KMS-11 (cell line): ENCODE measurements at regions not wholly inside any gene's neighbourhood (a gene's known extent, or its start where the extent isn't known, plus 50 kb on each side); places are given as distances from the start of the nearest gene placed in this dataset.
"Not testable (repeated sequence)": the region's sequence is repeated elsewhere in the genome, so short reads cannot be mapped to it uniquely, and the experiment has no call there.

ENCODE experiments used
- H2AFZ ChIP-seq: fragments of 200-600 bp; sonication (generic); 2 replicates; pipeline ENCODE4 v1.6.1; 2016; ENCODE audit warnings: antibody characterized with exemption, mixed run types, low read depth
- H3K27ac ChIP-seq: fragments of 200-600 bp; sonication (generic); 2 replicates; pipeline ENCODE4 v1.6.1; 2016; ENCODE audit warnings: mild to moderate bottlenecking, mixed run types
- H3K27me3 ChIP-seq: fragments of 200-600 bp; sonication (generic); 2 replicates; pipeline ENCODE4 v1.6.1; 2017; ENCODE audit warnings: mild to moderate bottlenecking, low read depth, mixed run types, moderate library complexity; ENCODE audit not compliant: insufficient read depth
- H3K36me3 ChIP-seq: fragments of 200-600 bp; sonication (generic); 2 replicates; pipeline ENCODE4 v1.6.1; 2017; ENCODE audit warnings: mild to moderate bottlenecking, mixed run types; ENCODE audit not compliant: insufficient read depth
- H3K4me1 ChIP-seq: fragments of 200-600 bp; sonication (generic); 2 replicates; pipeline ENCODE4 v1.6.1; 2016; ENCODE audit warnings: mild to moderate bottlenecking, low read depth, mixed run types; ENCODE audit not compliant: poor library complexity, severe bottlenecking
- H3K4me2 ChIP-seq: fragments of 200-600 bp; sonication (generic); 2 replicates; pipeline ENCODE4 v1.7.0; 2016; ENCODE audit warnings: mild to moderate bottlenecking, mixed run types
- H3K4me3 ChIP-seq: fragments of 200-600 bp; sonication (generic); IDR thresholded peaks from 2 replicates; pipeline ENCODE4 v1.6.1; 2017; ENCODE audit warnings: low read depth, low read length, mixed read lengths; ENCODE audit not compliant: insufficient read depth
- H3K79me2 ChIP-seq: fragments of 200-600 bp; sonication (generic); 2 replicates; pipeline ENCODE4 v1.6.1; 2016; ENCODE audit warnings: low read depth, mixed run types; ENCODE audit not compliant: insufficient read depth
- H3K9ac ChIP-seq: fragments of 200-600 bp; sonication (generic); 2 replicates; pipeline ENCODE4 v1.6.1; 2016; ENCODE audit warnings: mild to moderate bottlenecking, mixed run types
- H4K20me1 ChIP-seq: fragments of 200-600 bp; sonication (generic); 2 replicates; pipeline ENCODE4 v1.6.1; 2016; ENCODE audit warnings: mild to moderate bottlenecking, mixed run types; ENCODE audit not compliant: insufficient read depth
- TF ChIP-seq, protein P1 (sequence below): fragments of 200-600 bp; sonication (generic); conservative IDR thresholded peaks from 2 replicates; pipeline ENCODE4 v1.6.1; 2017; ENCODE audit warnings: low read depth, mild to moderate bottlenecking, antibody characterized with exemption, low read length, moderate library complexity, mixed read lengths

DNA sequence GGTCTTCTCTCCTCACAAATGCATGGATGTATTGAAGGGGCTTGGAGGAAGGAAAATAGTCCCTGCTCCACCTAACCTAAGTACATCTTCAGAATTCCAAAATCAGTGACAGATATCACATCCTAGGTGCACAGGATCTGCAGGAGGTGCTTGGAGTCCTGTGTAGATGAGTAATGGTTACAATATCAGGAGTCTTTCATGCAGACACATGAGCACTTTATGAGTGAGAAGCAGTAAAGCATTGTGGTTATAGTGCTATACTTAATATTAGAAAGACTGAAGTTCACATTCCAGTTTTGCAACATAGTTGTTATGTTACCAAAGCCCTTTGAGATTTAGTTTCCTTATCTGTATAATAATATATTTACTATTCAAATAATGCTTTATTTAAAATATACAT, 516.7 kb downstream of the NEBL start:
- no peaks in the 10 kb centered on the region for H4K20me1 ChIP-seq
- TF ChIP-seq, protein P1, sequence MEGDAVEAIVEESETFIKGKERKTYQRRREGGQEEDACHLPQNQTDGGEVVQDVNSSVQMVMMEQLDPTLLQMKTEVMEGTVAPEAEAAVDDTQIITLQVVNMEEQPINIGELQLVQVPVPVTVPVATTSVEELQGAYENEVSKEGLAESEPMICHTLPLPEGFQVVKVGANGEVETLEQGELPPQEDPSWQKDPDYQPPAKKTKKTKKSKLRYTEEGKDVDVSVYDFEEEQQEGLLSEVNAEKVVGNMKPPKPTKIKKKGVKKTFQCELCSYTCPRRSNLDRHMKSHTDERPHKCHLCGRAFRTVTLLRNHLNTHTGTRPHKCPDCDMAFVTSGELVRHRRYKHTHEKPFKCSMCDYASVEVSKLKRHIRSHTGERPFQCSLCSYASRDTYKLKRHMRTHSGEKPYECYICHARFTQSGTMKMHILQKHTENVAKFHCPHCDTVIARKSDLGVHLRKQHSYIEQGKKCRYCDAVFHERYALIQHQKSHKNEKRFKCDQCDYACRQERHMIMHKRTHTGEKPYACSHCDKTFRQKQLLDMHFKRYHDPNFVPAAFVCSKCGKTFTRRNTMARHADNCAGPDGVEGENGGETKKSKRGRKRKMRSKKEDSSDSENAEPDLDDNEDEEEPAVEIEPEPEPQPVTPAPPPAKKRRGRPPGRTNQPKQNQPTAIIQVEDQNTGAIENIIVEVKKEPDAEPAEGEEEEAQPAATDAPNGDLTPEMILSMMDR, result no peak
- no peaks in the 10 kb centered on the region for H3K79me2 ChIP-seq
- no peak overlapping the region for H3K9ac ChIP-seq
- no peaks in the 10 kb centered on the region for H3K36me3 ChIP-seq
- no peak overlapping the region for H3K4me3 ChIP-seq
- H3K4me2 ChIP-seq, result no peak overlapping the region
- no peak overlapping the region for H3K27ac ChIP-seq
- H2AFZ ChIP-seq, result no peak overlapping the region
- no peaks in the 10 kb centered on the region for H3K27me3 ChIP-seq
- H3K4me1 ChIP-seq, result no peaks in the 10 kb centered on the region

DNA sequence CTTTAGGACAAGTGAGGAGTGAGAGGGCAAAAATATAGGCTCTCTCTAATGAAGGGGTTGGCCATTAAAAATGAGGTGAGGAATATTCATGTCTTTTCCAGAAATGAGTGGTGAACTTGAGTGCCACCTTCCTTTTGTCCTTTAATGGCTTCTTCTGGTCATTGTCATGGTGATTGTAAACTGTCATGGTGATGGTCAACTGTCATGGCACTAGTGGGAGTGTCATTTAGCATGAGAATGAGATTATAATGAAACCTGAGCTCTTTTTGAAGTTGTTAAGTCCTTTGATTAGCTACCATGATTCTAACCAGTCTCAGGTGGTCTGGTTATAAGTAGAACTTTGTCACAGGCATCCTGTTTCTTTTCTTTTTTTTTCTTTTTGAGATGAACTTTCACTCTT, 524.4 kb downstream of the NEBL start:
- no peak overlapping the region for H3K9ac ChIP-seq

DNA sequence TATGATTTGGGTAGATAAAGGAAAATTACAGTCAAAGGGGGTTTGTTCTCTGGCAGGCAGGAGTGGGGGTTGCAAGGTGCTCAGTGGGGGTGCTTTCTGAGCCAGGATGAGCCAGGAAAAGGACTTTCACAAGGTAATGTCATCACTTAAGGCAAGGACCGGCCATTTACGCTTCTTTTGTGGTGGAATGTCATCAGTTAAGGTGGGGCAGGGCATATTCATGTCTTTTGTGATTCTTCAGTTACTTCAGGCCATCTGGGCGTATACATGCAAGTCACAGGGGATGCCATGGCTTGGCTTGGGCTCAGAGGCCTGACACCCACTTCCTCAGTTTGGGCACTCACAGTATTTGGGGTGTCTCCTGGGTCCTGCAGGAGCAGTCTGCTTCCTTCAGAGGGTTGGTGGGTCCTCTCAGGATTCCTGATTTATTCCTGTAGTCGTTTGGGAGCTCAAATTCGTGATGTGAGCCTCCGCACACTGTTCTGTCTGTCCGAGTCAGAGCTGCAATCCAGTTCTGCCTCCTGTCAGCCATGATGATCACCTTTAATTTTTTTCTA, 526.1 kb downstream of the NEBL start:
- not testable (repeated sequence) for H4K20me1 ChIP-seq, H3K79me2 ChIP-seq, H3K4me1 ChIP-seq, H3K9ac ChIP-seq, H2AFZ ChIP-seq, H3K27me3 ChIP-seq, H3K4me3 ChIP-seq, H3K36me3 ChIP-seq, H3K27ac ChIP-seq, H3K4me2 ChIP-seq

More for the DNA sequence above, 524.4 kb downstream of the NEBL start:
- no peak overlapping the region for H3K4me2 ChIP-seq
- no peaks in the 10 kb centered on the region for H3K36me3 ChIP-seq
- H3K27me3 ChIP-seq, result no peaks in the 10 kb centered on the region
- H4K20me1 ChIP-seq, result no peaks in the 10 kb centered on the region
- no peaks in the 10 kb centered on the region for H3K4me1 ChIP-seq
- H3K27ac ChIP-seq, result no peak overlapping the region
- H2AFZ ChIP-seq, result no peak overlapping the region
- TF ChIP-seq, protein P1, result no peak
- no peaks in the 10 kb centered on the region for H3K79me2 ChIP-seq
- H3K4me3 ChIP-seq, result no peak overlapping the region

DNA sequence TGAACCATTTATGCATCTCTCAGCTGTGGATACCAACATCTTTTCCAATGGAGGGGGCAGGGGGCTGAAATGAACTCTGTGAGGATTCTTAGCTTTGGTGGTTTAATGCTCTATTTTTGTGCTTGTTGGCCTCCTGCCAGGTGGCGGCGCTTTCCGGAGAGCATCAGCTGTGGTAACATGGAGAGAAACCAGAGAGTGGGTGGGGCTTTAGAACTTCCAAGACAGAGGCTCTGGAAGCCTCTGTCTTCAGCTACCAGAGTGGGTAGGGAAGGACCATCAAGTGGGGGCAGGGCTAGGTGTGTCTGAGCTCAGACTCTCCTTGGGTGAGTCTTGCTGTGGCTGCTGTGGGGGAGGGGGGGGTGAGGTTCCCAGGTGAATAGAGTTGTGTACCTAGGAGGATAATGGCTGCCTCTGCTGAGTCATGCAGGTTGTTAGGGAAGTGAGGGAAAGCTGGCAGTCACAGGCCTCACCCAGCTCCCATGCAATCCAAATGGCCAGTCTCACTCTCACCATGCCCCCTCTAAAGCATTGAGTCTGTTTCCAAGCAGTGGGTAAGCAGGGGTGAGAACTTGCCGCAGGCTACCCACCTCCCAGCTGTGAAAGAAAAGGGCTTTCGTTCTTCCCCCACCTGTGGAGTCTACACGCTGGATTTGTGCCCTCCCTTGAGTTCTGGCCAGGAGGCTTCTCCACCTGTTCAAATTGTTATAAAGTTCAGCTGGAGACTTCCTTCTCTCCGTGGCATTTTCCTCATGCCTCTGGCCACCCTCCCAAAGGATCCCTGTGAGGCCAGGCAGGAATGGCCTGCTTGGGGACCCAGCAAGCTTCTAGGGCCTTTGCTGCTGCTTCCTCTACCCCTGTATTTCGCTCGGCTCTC, 527.0 kb downstream of the NEBL start:
- no peak overlapping the region for H3K9ac ChIP-seq
- no peak overlapping the region for H3K27ac ChIP-seq
- H3K4me2 ChIP-seq, result no peak overlapping the region
- no peaks in the 10 kb centered on the region for H4K20me1 ChIP-seq
- H2AFZ ChIP-seq, result no peak overlapping the region
- no peaks in the 10 kb centered on the region for H3K79me2 ChIP-seq
- no peaks in the 10 kb centered on the region for H3K27me3 ChIP-seq
- TF ChIP-seq, protein P1, result no peak
- no peaks in the 10 kb centered on the region for H3K36me3 ChIP-seq
- H3K4me1 ChIP-seq, result no peaks in the 10 kb centered on the region
- H3K4me3 ChIP-seq, result no peak overlapping the region

DNA sequence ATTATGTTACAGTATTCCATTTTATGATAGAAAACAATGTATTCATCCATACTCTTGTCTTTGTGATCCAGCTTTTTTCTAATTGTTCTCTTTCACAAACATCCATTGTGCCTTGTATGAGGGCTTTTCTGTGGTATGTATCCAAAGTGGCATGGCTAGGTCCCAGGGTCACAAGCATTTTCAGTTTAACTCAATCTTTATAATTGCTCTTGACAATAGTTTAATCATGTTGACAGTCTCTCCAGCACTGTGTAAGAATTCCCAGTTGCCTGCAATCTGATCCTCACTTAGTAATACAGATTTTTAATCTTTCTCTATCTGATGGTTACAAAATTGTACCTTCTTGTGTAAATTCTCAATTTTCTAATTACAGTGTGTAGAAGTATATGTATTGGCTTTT, 533.4 kb downstream of the NEBL start:
- H3K9ac ChIP-seq, result no peak overlapping the region
- H2AFZ ChIP-seq, result no peak overlapping the region
- H3K4me2 ChIP-seq, result no peak overlapping the region
- no peak overlapping the region for H3K4me3 ChIP-seq
- no peaks in the 10 kb centered on the region for H4K20me1 ChIP-seq
- no peak overlapping the region for H3K27ac ChIP-seq
- no peaks in the 10 kb centered on the region for H3K36me3 ChIP-seq
- no peaks in the 10 kb centered on the region for H3K79me2 ChIP-seq
- H3K27me3 ChIP-seq, result no peaks in the 10 kb centered on the region
- TF ChIP-seq, protein P1, result no peak
- no peaks in the 10 kb centered on the region for H3K4me1 ChIP-seq
